PC-3 (cell line): ENCODE measurements at regions not wholly inside any gene's neighbourhood (a gene's known extent, or its start where the extent isn't known, plus 50 kb on each side); places are given as distances from the start of the nearest gene placed in this dataset.

Experiments
- ATAC-seq: fragments of 200-7000 bp; cut with Tn5 transposase; 2 replicates; pipeline ENCODE4 v1.9.1; 2020; ENCODE audit warnings: mild to moderate bottlenecking, moderate library complexity
- BruUV-seq: library from RNA; stranded (reverse); fragments of 400-500 nt; replicated peaks from 2 replicates; lab custom pipeline; 2021; lab: Mats Ljungman, UMichigan
- CTCF ChIA-PET: fragments of 300-600 bp; sonication (Branson Sonifier 250); formaldehyde crosslinking; loops from one replicate; lab custom pipeline; 2022; ENCODE audit warnings: antibody characterized with exemption; lab: Charles Lee
- POLR2A ChIA-PET: fragments of 300-600 bp; sonication (Branson Sonifier 250); formaldehyde crosslinking; loops from one replicate; lab custom pipeline; 2022; ENCODE audit warnings: antibody characterized with exemption; ENCODE audit not compliant: unreplicated experiment; lab: Charles Lee
- DNase-seq: peaks from one replicate; pipeline ENCODE4 v3.0.0-alpha.2; 2015
- H2AFZ ChIP-seq: fragments of 300-600 bp; sonication (generic); 2 replicates; pipeline ENCODE4 v1.6.0; 2016; ENCODE audit warnings: antibody characterized with exemption, low read length
- H3F3A ChIP-seq: fragments of 300-600 bp; sonication (generic); one replicate; pipeline ENCODE4 v1.6.0; 2017; ENCODE audit warnings: antibody characterized with exemption, low read length, control low read depth, mild to moderate bottlenecking; ENCODE audit not compliant: unreplicated experiment
- H3K27ac ChIP-seq: fragments of 300-600 bp; sonication (generic); 2 replicates; pipeline ENCODE4 v1.5.1; 2016; ENCODE audit warnings: mild to moderate bottlenecking, low read length
- H3K27me3 ChIP-seq: fragments of 300-600 bp; sonication (generic); 2 replicates; pipeline ENCODE4 v1.6.1; 2016; ENCODE audit warnings: low read length, mixed read lengths
- H3K36me3 ChIP-seq: fragments of 300-600 bp; sonication (generic); 2 replicates; pipeline ENCODE4 v1.6.1; 2016; ENCODE audit warnings: low read depth, mixed run types, low read length, mixed read lengths
- H3K4me1 ChIP-seq: fragments of 300-600 bp; sonication (generic); 2 replicates; pipeline ENCODE4 v1.5.1; 2016; ENCODE audit warnings: low read length; ENCODE audit not compliant: insufficient read depth
- H3K4me2 ChIP-seq: fragments of 300-600 bp; sonication (generic); 2 replicates; pipeline ENCODE4 v1.6.0; 2016; ENCODE audit warnings: low read length
- H3K4me3 ChIP-seq: fragments of 300-600 bp; sonication (generic); 2 replicates; pipeline ENCODE4 v1.5.1; 2016; ENCODE audit warnings: mild to moderate bottlenecking, low read length, mixed read lengths
- H3K79me2 ChIP-seq: fragments of 300-600 bp; sonication (generic); 2 replicates; pipeline ENCODE4 v1.6.1; 2017; ENCODE audit warnings: low read length, mixed read lengths
- H3K9ac ChIP-seq: fragments of 300-600 bp; sonication (generic); 2 replicates; pipeline ENCODE4 v1.6.0; 2016; ENCODE audit warnings: mild to moderate bottlenecking, low read length
- H3K9me2 ChIP-seq: fragments of 300-600 bp; sonication (generic); replicated peaks from 2 replicates; pipeline ENCODE4 v1.6.1; 2016; ENCODE audit warnings: mixed run types, low read length, mixed read lengths
- H3K9me3 ChIP-seq: fragments of 300-600 bp; sonication (generic); 2 replicates; pipeline ENCODE4 v1.6.1; 2016; ENCODE audit warnings: low read length, mixed read lengths
- H4K20me1 ChIP-seq: fragments of 300-600 bp; sonication (generic); 2 replicates; pipeline ENCODE4 v1.6.1; 2016; ENCODE audit warnings: low read length, mixed read lengths
- EZH2 ChIP-seq: fragments of 300-600 bp; sonication (generic); IDR thresholded peaks from one replicate; pipeline ENCODE4 v1.6.1; 2017; ENCODE audit warnings: antibody characterized with exemption, mild to moderate bottlenecking, low read length; ENCODE audit not compliant: unreplicated experiment
- EZH2phosphoT487 ChIP-seq: fragments of 300-600 bp; sonication (generic); IDR thresholded peaks from 2 replicates; pipeline ENCODE4 v1.6.1; 2018; ENCODE audit warnings: mild to moderate bottlenecking, antibody characterized with exemption, low read length, borderline replicate concordance
- intact Hi-C: fragments of 100-400 bp; cut with micrococcal nuclease; formaldehyde crosslinking; loops from 2 replicates; pipeline ENCODE4 v1.9.0; 2023
- TF ChIP-seq, protein P1 (sequence below): fragments of 300-600 bp; sonication (generic); conservative IDR thresholded peaks from 2 replicates; pipeline ENCODE4 v1.5.1; 2017; ENCODE audit warnings: antibody characterized with exemption, low read depth, mild to moderate bottlenecking, low read length

DNA sequence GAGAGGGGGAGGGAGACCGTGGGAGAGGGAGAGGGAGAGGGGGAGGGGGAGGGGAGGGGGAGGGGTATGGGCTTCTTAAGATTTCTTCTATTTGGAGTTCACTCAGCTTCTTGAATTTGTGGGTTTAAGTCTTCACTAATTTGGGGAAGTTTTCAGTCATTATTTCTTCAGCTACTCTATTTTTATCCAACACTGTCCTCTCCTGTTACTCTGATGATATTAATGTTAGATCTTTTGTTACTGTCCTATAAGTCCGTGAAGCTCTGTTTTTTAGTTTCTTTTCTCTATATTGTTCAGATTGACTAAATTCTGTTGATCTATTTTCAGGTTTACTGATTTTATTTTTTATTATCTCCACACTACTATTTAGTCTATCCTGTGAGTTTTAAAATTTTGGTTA lies 351.5 kb upstream of the TPM1 start:
- no peaks in the 10 kb centered on the region for H3K79me2 ChIP-seq
- BruUV-seq = no TSS peak
- no peaks in the 10 kb centered on the region for H4K20me1 ChIP-seq
- ChIA-PET CTCF (no interaction called here), POLR2A (no interaction called here)
- H3K4me1 ChIP-seq = no peaks in the 10 kb centered on the region
- H3F3A ChIP-seq = no peaks in the 10 kb centered on the region
- no peak overlapping the region for H3K4me3 ChIP-seq
- intact Hi-C loops = no loop called here
- TF ChIP-seq EZH2 = no peak
- TF ChIP-seq, protein P1, sequence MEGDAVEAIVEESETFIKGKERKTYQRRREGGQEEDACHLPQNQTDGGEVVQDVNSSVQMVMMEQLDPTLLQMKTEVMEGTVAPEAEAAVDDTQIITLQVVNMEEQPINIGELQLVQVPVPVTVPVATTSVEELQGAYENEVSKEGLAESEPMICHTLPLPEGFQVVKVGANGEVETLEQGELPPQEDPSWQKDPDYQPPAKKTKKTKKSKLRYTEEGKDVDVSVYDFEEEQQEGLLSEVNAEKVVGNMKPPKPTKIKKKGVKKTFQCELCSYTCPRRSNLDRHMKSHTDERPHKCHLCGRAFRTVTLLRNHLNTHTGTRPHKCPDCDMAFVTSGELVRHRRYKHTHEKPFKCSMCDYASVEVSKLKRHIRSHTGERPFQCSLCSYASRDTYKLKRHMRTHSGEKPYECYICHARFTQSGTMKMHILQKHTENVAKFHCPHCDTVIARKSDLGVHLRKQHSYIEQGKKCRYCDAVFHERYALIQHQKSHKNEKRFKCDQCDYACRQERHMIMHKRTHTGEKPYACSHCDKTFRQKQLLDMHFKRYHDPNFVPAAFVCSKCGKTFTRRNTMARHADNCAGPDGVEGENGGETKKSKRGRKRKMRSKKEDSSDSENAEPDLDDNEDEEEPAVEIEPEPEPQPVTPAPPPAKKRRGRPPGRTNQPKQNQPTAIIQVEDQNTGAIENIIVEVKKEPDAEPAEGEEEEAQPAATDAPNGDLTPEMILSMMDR = no peak
- TF ChIP-seq EZH2phosphoT487 = no peak
- no peaks in the 10 kb centered on the region for H3K27me3 ChIP-seq
- no peaks in the 10 kb centered on the region for H3K9me3 ChIP-seq
- DNase-seq (no peak), ATAC-seq (no peak)
- no peak overlapping the region for H3K4me2 ChIP-seq
- H3K9ac ChIP-seq = no peak overlapping the region
- no peaks in the 10 kb centered on the region for H3K9me2 ChIP-seq
- no peaks in the 10 kb centered on the region for H3K36me3 ChIP-seq
- no peak overlapping the region for H3K27ac ChIP-seq
- H2AFZ ChIP-seq = no peak overlapping the region

DNA sequence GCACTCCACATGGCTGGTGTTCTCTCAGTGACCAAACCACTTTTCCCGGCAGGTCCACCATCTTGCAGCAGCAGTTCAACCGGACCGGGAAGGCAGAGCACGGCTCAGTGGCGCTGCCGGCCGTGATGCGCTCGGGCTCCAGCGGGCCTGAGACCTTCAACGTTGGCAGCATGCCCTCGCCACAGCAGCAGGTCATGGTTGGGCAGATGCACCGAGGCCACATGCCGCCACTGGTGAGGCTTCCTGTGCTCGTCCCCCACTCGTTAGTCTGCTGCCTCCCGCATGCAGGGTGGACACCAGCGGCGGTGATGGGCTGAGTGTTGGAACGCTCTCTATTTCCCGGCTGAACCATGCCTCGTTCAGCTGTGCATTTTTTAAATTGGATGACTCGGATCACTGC lies 344.9 kb upstream of the TPM1 start:
- no peaks in the 10 kb centered on the region for H3F3A ChIP-seq
- intact Hi-C loops = no loop called here
- H3K4me2 ChIP-seq = no peak overlapping the region
- no peaks in the 10 kb centered on the region for H3K9me2 ChIP-seq
- no peaks in the 10 kb centered on the region for H3K27me3 ChIP-seq
- no peak overlapping the region for H2AFZ ChIP-seq
- no peaks in the 10 kb centered on the region for H3K36me3 ChIP-seq
- no peaks in the 10 kb centered on the region for H3K9me3 ChIP-seq
- H3K4me3 ChIP-seq = no peak overlapping the region
- no peaks in the 10 kb centered on the region for H4K20me1 ChIP-seq
- ChIA-PET CTCF (no interaction called here), POLR2A (no interaction called here)
- H3K27ac ChIP-seq = no peak overlapping the region
- TF ChIP-seq, protein P1 = no peak
- TF ChIP-seq EZH2phosphoT487 (no peak), EZH2 (no peak)
- DNase-seq = no peak
- no peaks in the 10 kb centered on the region for H3K4me1 ChIP-seq
- no peak overlapping the region for H3K9ac ChIP-seq
- no TSS peak for BruUV-seq
- H3K79me2 ChIP-seq = no peaks in the 10 kb centered on the region
- no peak for ATAC-seq

DNA sequence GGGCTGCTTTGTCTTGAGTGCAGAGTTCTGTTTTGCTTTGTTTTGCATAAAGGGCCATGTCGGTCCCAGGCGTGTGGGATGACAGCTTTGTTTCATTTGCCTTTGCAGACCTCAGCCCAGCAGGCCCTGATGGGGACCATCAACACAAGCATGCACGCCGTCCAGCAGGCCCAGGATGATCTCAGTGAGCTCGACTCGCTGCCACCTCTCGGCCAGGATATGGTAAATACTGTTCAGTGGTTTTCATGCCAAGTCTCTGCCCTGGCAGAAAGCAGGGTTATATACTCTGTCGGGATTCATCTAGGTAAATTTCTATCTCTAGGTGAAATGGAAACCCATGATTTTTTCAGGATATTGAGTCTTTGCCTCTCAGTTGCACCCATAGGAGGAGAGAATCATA lies 343.9 kb upstream of the TPM1 start:
- no TSS peak for BruUV-seq
- Histone ChIP-seq H3K9ac (no peak overlapping the region), H3K79me2 (no peaks in the 10 kb centered on the region), H3K4me2 (no peak overlapping the region), H2AFZ (no peak overlapping the region), H3K27me3 (no peaks in the 10 kb centered on the region), H4K20me1 (no peaks in the 10 kb centered on the region), H3K4me1 (no peaks in the 10 kb centered on the region), H3K9me3 (no peaks in the 10 kb centered on the region), H3K4me3 (no peak overlapping the region), H3K9me2 (no peaks in the 10 kb centered on the region), H3K36me3 (no peaks in the 10 kb centered on the region), H3K27ac (no peak overlapping the region), H3F3A (no peaks in the 10 kb centered on the region)
- intact Hi-C loops = no loop called here
- ATAC-seq (no peak), DNase-seq (no peak)
- no peak for TF ChIP-seq EZH2phosphoT487
- TF ChIP-seq, protein P1 = no peak
- no peak for TF ChIP-seq EZH2
- ChIA-PET CTCF (no interaction called here), POLR2A (no interaction called here)
